CD4-positive, alpha-beta T cell (primary cell): ENCODE measurements at regions not wholly inside any gene's neighbourhood (a gene's known extent, or its start where the extent isn't known, plus 50 kb on each side); places are given as distances from the start of the nearest gene placed in this dataset.
"Not testable (repeated sequence)": the region's sequence is repeated elsewhere in the genome, so short reads cannot be mapped to it uniquely, and the experiment has no call there.

Experiments
- ATAC-seq: fragments of 200-7000 bp; cut with Tn5 transposase; one replicate; pipeline ENCODE4 v1.10.0; 2022; ENCODE audit warnings: mild to moderate bottlenecking; ENCODE audit not compliant: poor library complexity
- CTCF ChIA-PET: fragments of 350-600 bp; sonication (Branson Sonifier 250); formaldehyde crosslinking; loops from one replicate; lab custom pipeline; 2021; ENCODE audit warnings: antibody characterized with exemption, inconsistent platforms; lab: Charles Lee
- POLR2A ChIA-PET: fragments of 350-600 bp; sonication (Branson Sonifier 250); formaldehyde crosslinking; loops from one replicate; lab custom pipeline; 2021; ENCODE audit warnings: antibody characterized with exemption, inconsistent platforms; lab: Charles Lee
- DNase-seq, 14 experiments: peaks; one replicate each; pipeline ENCODE4 v3.0.0-alpha.2; 2013 to 2020; ENCODE audit warnings: mixed read lengths in 2 of 14
- H3K27ac ChIP-seq, 2 donors: one replicate each; pipeline versions ENCODE4 v1.5.1 to v1.7.0; 2013; ENCODE audit warnings: low read length in 2 of 2, low read depth in 1 of 2, mild to moderate bottlenecking in 1 of 2
- H3K27me3 ChIP-seq, 2 experiments: 1 replicate in 1 of 2; 2 replicates in 1 of 2; pipeline versions ENCODE4 v1.6.1 to v1.7.0; 2013; ENCODE audit warnings: low read length in 2 of 2, control low read depth in 1 of 2, mild to moderate bottlenecking in 1 of 2, moderate library complexity in 1 of 2; ENCODE audit not compliant: insufficient read depth in 2 of 2, control insufficient read depth in 1 of 2
- H3K36me3 ChIP-seq: one replicate; pipeline ENCODE4 v1.6.1; 2013; ENCODE audit warnings: low read length, control low read depth; ENCODE audit not compliant: insufficient read depth
- H3K4me1 ChIP-seq: one replicate; pipeline ENCODE4 v1.6.1; 2013; ENCODE audit warnings: low read length, control low read depth; ENCODE audit not compliant: insufficient read depth
- H3K4me3 ChIP-seq: one replicate; pipeline ENCODE4 v1.5.1; 2013; ENCODE audit warnings: mild to moderate bottlenecking, low read length, moderate library complexity
- H3K9me3 ChIP-seq, 2 experiments: 1 replicate in 1 of 2; 2 replicates in 1 of 2; pipeline versions ENCODE4 v1.6.1 to v1.7.0; 2013; ENCODE audit warnings: low read length in 2 of 2, mild to moderate bottlenecking in 2 of 2, control low read depth in 1 of 2, moderate library complexity in 1 of 2; ENCODE audit not compliant: control insufficient read depth in 1 of 2, insufficient read depth in 1 of 2
- H3K27ac Mint-ChIP-seq: one replicate; pipeline ENCODE4 v1.8.0; 2020; ENCODE audit warnings: mixed read lengths
- H3K27me3 Mint-ChIP-seq: one replicate; pipeline ENCODE4 v1.8.0; 2021; ENCODE audit warnings: mixed read lengths
- H3K36me3 Mint-ChIP-seq: one replicate; pipeline ENCODE4 v1.8.0; 2021; ENCODE audit warnings: low read depth, mixed read lengths
- H3K4me1 Mint-ChIP-seq: one replicate; pipeline ENCODE4 v1.8.0; 2021; ENCODE audit warnings: low read depth, mixed read lengths
- H3K4me3 Mint-ChIP-seq: one replicate; pipeline ENCODE4 v1.8.0; 2020; ENCODE audit warnings: mild to moderate bottlenecking, mixed read lengths
- H3K9me3 Mint-ChIP-seq: one replicate; pipeline ENCODE4 v1.8.0; 2020; ENCODE audit warnings: mixed read lengths
- CTCF ChIP-seq: fragments of 200-600 bp; IDR thresholded peaks from one replicate; pipeline ENCODE4 v1.8.0; 2022; ENCODE audit warnings: antibody characterized with exemption, mild to moderate bottlenecking
- intact Hi-C, 2 experiments: fragments of 100-400 bp; cut with DNase I in 1 of 2; cut with micrococcal nuclease in 1 of 2; formaldehyde crosslinking; loops; one replicate each; pipeline versions ENCODE4 v1.15.1 to v1.9.0; 2023 to 2025; cut with DNase I, micrococcal nuclease

- Histone ChIP-seq H3K36me3 (no peaks in the 10 kb centered on the region), H3K4me3 (no peak overlapping the region), H3K9me3 (peaks cover 8 to 22% of the 10 kb centered on the region in 2 experiments), H3K27ac (no peak overlapping the region), H3K4me1 (no peaks in the 10 kb centered on the region), H3K27me3 (no peaks in the 10 kb centered on the region)
- H3K4me3 Mint-ChIP-seq: no peak overlapping the region
- no peaks in the 10 kb centered on the region for H3K27me3 Mint-ChIP-seq
- H3K4me1 Mint-ChIP-seq: no peaks in the 10 kb centered on the region
- H3K36me3 Mint-ChIP-seq: no peaks in the 10 kb centered on the region
- DNase-seq (no peak), ATAC-seq (no peak)
- TF ChIP-seq CTCF: no peak
- H3K27ac Mint-ChIP-seq: no peak overlapping the region
- POLR2A ChIA-PET: no interaction called here
- no peaks in the 10 kb centered on the region for H3K9me3 Mint-ChIP-seq
- intact Hi-C loops: no loop called here
- CTCF ChIA-PET: no interaction called here
These were observed 252.6 kb downstream of the ANKRD50 start for GRCh38 chr4:124459941-124460310.

GRCh38 chr4:124461592-124461991 lies 250.9 kb downstream of the ANKRD50 start:
- H3K4me3 ChIP-seq, CTCF ChIA-PET, H3K27me3 Mint-ChIP-seq, ATAC-seq, H3K36me3 Mint-ChIP-seq, H3K27ac ChIP-seq, POLR2A ChIA-PET, H3K9me3 Mint-ChIP-seq, H3K36me3 ChIP-seq, H3K27me3 ChIP-seq, intact Hi-C loops, H3K4me3 Mint-ChIP-seq, H3K4me1 ChIP-seq, H3K4me1 Mint-ChIP-seq, H3K27ac Mint-ChIP-seq, DNase-seq: not testable (repeated sequence)
- H3K9me3 ChIP-seq: peaks cover 8 to 22% of the 10 kb centered on the region in 2 experiments

GRCh38 chr4:124462954-124463828 lies 249.3 kb downstream of the ANKRD50 start:
- H3K9me3 Mint-ChIP-seq: no peaks in the 10 kb centered on the region
- ATAC-seq (no peak), DNase-seq (no peak)
- Histone ChIP-seq H3K27ac (no peak overlapping the region), H3K9me3 (peaks cover 8 to 22% of the 10 kb centered on the region in 2 experiments), H3K4me1 (no peaks in the 10 kb centered on the region), H3K36me3 (no peaks in the 10 kb centered on the region), H3K27me3 (no peaks in the 10 kb centered on the region), H3K4me3 (no peak overlapping the region)
- H3K4me3 Mint-ChIP-seq: no peak overlapping the region
- no peak for TF ChIP-seq CTCF
- H3K4me1 Mint-ChIP-seq: no peaks in the 10 kb centered on the region
- H3K27me3 Mint-ChIP-seq: no peaks in the 10 kb centered on the region
- ChIA-PET CTCF (no interaction called here), POLR2A (no interaction called here)
- intact Hi-C loops: no loop called here
- H3K27ac Mint-ChIP-seq: no peak overlapping the region
- no peaks in the 10 kb centered on the region for H3K36me3 Mint-ChIP-seq

GRCh38 chr4:124464836-124465235 lies 247.7 kb downstream of the ANKRD50 start:
- no peak overlapping the region for H3K27ac Mint-ChIP-seq
- no peaks in the 10 kb centered on the region for H3K36me3 Mint-ChIP-seq
- intact Hi-C loops: no loop called here
- no peak overlapping the region for H3K27ac ChIP-seq
- H3K4me1 Mint-ChIP-seq: no peaks in the 10 kb centered on the region
- TF ChIP-seq CTCF: no peak
- ChIA-PET POLR2A (no interaction called here), CTCF (no interaction called here)
- H3K4me3 Mint-ChIP-seq: no peak overlapping the region
- no peaks in the 10 kb centered on the region for H3K27me3 ChIP-seq
- no peaks in the 10 kb centered on the region for H3K9me3 Mint-ChIP-seq
- H3K9me3 ChIP-seq: peaks cover 8 to 26% of the 10 kb centered on the region in 2 experiments
- H3K4me1 ChIP-seq: no peaks in the 10 kb centered on the region
- no peaks in the 10 kb centered on the region for H3K27me3 Mint-ChIP-seq
- no peaks in the 10 kb centered on the region for H3K36me3 ChIP-seq
- DNase-seq (no peak), ATAC-seq (no peak)
- no peak overlapping the region for H3K4me3 ChIP-seq
